SK-N-SH treated with all-trans-retinoic acid at 6 μM for 48 hours (cell line): ENCODE measurements at regions not wholly inside any gene's neighbourhood (a gene's known extent, or its start where the extent isn't known, plus 50 kb on each side); places are given as distances from the start of the nearest gene placed in this dataset.

ENCODE experiments used
- ATAC-seq: fragments of 200-7000 bp; cut with Tn5 transposase; 3 replicates; pipeline ENCODE4 v1.9.1; 2020; ENCODE audit warnings: mild to moderate bottlenecking, moderate library complexity
- ARNTL ChIP-seq: fragments of 450-650 bp; formaldehyde crosslinking; IDR thresholded peaks from 2 replicates; pipeline ENCODE4 v1.5.0; 2020; ENCODE audit warnings: low read depth, mild to moderate bottlenecking, moderate library complexity, borderline replicate concordance
- BACH2 ChIP-seq: fragments of 250-450 bp; sonication (Bioruptor Pico); IDR thresholded peaks from 2 replicates; pipeline ENCODE4 v1.9.0; 2021; ENCODE audit warnings: mild to moderate bottlenecking, borderline replicate concordance
- CREB5 ChIP-seq: fragments of 250-450 bp; sonication (Bioruptor Pico); IDR thresholded peaks from 2 replicates; pipeline ENCODE4 v1.5.1; 2020; ENCODE audit warnings: low read depth, mild to moderate bottlenecking, moderate library complexity
- CSDC2 ChIP-seq: fragments of 250-450 bp; sonication (Bioruptor Pico); IDR thresholded peaks from 2 replicates; pipeline ENCODE4 v1.5.0; 2020; ENCODE audit warnings: mild to moderate bottlenecking, moderate library complexity
- CSRNP3 ChIP-seq: fragments of 250-450 bp; sonication (Bioruptor Pico); IDR thresholded peaks from 2 replicates; pipeline ENCODE4 v1.5.1; 2021; ENCODE audit warnings: mild to moderate bottlenecking, moderate library complexity
- GLIS3 ChIP-seq: fragments of 250-450 bp; sonication (Bioruptor Pico); IDR thresholded peaks from 2 replicates; pipeline ENCODE4 v1.5.0; 2020; ENCODE audit warnings: mild to moderate bottlenecking, moderate library complexity
- ISL1 ChIP-seq: fragments of 250-450 bp; sonication (Bioruptor Pico); IDR thresholded peaks from 2 replicates; pipeline ENCODE4 v2.1.2; 2022; ENCODE audit warnings: mild to moderate bottlenecking, moderate library complexity
- OSR1 ChIP-seq: fragments of 250-450 bp; sonication (Bioruptor Pico); IDR thresholded peaks from 2 replicates; pipeline ENCODE4 v1.8.0; 2022; ENCODE audit warnings: moderate library complexity, mild to moderate bottlenecking, inconsistent platforms
- PATZ1 ChIP-seq: fragments of 250-450 bp; sonication (Bioruptor Pico); IDR thresholded peaks from 2 replicates; pipeline ENCODE4 v1.8.0; 2020; ENCODE audit warnings: mild to moderate bottlenecking, moderate library complexity, borderline replicate concordance
- POU6F1 ChIP-seq: fragments of 250-450 bp; sonication (Bioruptor Pico); IDR thresholded peaks from 2 replicates; pipeline ENCODE4 v1.8.0; 2021; ENCODE audit warnings: low read depth, mild to moderate bottlenecking, moderate library complexity, borderline replicate concordance
- RARB ChIP-seq: fragments of 250-450 bp; sonication (Bioruptor Pico); IDR thresholded peaks from 2 replicates; pipeline ENCODE4 v1.8.0; 2021; ENCODE audit warnings: mild to moderate bottlenecking, moderate library complexity
- SNAI2 ChIP-seq: fragments of 250-450 bp; sonication (Bioruptor Pico); IDR thresholded peaks from 2 replicates; pipeline ENCODE4 v1.5.0; 2020; ENCODE audit warnings: mild to moderate bottlenecking, moderate library complexity
- TCF4 ChIP-seq: fragments of 250-450 bp; sonication (Bioruptor Pico); IDR thresholded peaks from 2 replicates; pipeline ENCODE4 v1.8.0; 2021; ENCODE audit warnings: mild to moderate bottlenecking, moderate library complexity, borderline replicate concordance
- TOX ChIP-seq: fragments of 250-450 bp; sonication (Bioruptor Pico); IDR thresholded peaks from 2 replicates; pipeline ENCODE4 v1.8.0; 2021; ENCODE audit warnings: mild to moderate bottlenecking, moderate library complexity, borderline replicate concordance
- TSHZ2 ChIP-seq: fragments of 250-450 bp; sonication (Bioruptor Pico); IDR thresholded peaks from 2 replicates; pipeline ENCODE4 v1.5.0; 2020; ENCODE audit warnings: mild to moderate bottlenecking, moderate library complexity
- ZC3H10 ChIP-seq: fragments of 250-450 bp; sonication (Bioruptor Pico); IDR thresholded peaks from 2 replicates; pipeline ENCODE4 v1.5.1; 2021; ENCODE audit warnings: mild to moderate bottlenecking, moderate library complexity
- ZFP3 ChIP-seq: fragments of 250-450 bp; sonication (Bioruptor Pico); IDR thresholded peaks from 2 replicates; pipeline ENCODE4 v1.5.0; 2020; ENCODE audit warnings: mild to moderate bottlenecking, moderate library complexity
- ZFP30 ChIP-seq: fragments of 450-650 bp; formaldehyde crosslinking; IDR thresholded peaks from 2 replicates; pipeline ENCODE4 v1.5.0; 2022; ENCODE audit warnings: mild to moderate bottlenecking, moderate library complexity
- ZNF565 ChIP-seq: fragments of 450-650 bp; formaldehyde crosslinking; conservative IDR thresholded peaks from 2 replicates; pipeline ENCODE4 v1.5.0; 2020; ENCODE audit warnings: low read depth, mild to moderate bottlenecking, moderate library complexity
- ZNF70 ChIP-seq: fragments of 450-650 bp; formaldehyde crosslinking; IDR thresholded peaks from 2 replicates; pipeline ENCODE4 v1.5.0; 2020; ENCODE audit warnings: mild to moderate bottlenecking, moderate library complexity
- ZNF8 ChIP-seq: fragments of 450-650 bp; formaldehyde crosslinking; IDR thresholded peaks from 2 replicates; pipeline ENCODE4 v1.5.0; 2020; ENCODE audit warnings: mild to moderate bottlenecking, moderate library complexity

GRCh38 chr2:215760557-215760956 lies 252.8 kb downstream of the MREG start:
- ATAC-seq = peak; percentile 32; the same call in 1 of the 3 replicates
- TF ChIP-seq ARNTL (no peak), RARB (CRISPR knock-in tag) (no peak), TCF4 (no peak), ZC3H10 (CRISPR knock-in tag) (no peak), BACH2 (CRISPR knock-in tag) (no peak)

- no peak; the same call in 2 of the 3 replicates for ATAC-seq
- TF ChIP-seq CSRNP3 (CRISPR knock-in tag) = no peak
- TF ChIP-seq OSR1 (CRISPR knock-in tag) = no peak
- TF ChIP-seq BACH2 (CRISPR knock-in tag) = no peak
- TF ChIP-seq TCF4 = no peak
- no peak for TF ChIP-seq ZNF8
- TF ChIP-seq GLIS3 (CRISPR knock-in tag) = no peak
Observed at GRCh38 chr2:215760091-215760490, 253.3 kb downstream of the MREG start.

- TF ChIP-seq CSDC2 (CRISPR knock-in tag) (no peak), ZFP30 (CRISPR knock-in tag) (no peak), CREB5 (CRISPR knock-in tag) (no peak), ZNF70 (no peak), CSRNP3 (CRISPR knock-in tag) (no peak), ZNF565 (no peak), ZNF8 (no peak), ZFP3 (no peak), ISL1 (CRISPR knock-in tag) (no peak), GLIS3 (CRISPR knock-in tag) (no peak), SNAI2 (CRISPR knock-in tag) (no peak), POU6F1 (CRISPR knock-in tag) (no peak), TSHZ2 (no peak), OSR1 (CRISPR knock-in tag) (no peak), RARB (CRISPR knock-in tag) (no peak), PATZ1 (CRISPR knock-in tag) (no peak), TOX (CRISPR knock-in tag) (no peak)
- ATAC-seq = no peak
Observed at GRCh38 chr2:215758691-215759090, 254.7 kb downstream of the MREG start.
